CMK (cell line): ENCODE measurements at regions not wholly inside any gene's neighbourhood (a gene's known extent, or its start where the extent isn't known, plus 50 kb on each side); places are given as distances from the start of the nearest gene placed in this dataset.

ENCODE experiments used
- DNase-seq: peaks from one replicate; pipeline ENCODE4 v3.0.0-alpha.2; 2010; ENCODE audit warnings: low read depth

- no peak for DNase-seq
Observed at GRCh38 chr6:169887529-169888140, 136.2 kb downstream of the ERMARD start.

DNA sequence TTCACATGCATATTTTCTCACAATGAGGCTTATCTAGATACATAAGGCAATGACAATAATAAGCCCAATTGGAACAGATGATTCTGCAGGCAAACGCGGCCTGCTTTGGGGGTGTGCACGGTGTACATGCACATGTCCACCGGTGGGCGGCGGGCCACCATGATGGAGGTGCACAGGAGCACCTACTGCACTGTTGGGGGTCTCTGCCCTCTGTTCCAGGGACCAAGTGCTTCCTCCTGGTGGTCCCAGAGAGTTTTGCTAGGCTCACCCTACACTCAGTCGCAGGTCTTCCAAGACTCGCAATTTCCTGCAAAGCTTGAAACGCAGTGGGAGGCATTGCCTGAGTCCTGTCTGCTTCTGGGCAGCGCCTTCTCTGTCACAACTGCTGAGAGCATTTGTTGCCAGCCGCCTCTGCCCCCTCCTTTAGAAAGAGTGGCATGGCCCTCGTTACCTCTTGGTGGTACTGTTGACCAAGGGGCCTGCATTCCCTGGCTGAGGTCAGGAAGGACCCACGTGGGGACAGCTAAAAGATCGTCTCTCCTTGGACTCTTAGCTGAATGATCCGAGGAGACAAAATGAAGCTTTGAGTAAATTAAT, 135.3 kb downstream of the ERMARD start:
- DNase-seq = no peak

DNA sequence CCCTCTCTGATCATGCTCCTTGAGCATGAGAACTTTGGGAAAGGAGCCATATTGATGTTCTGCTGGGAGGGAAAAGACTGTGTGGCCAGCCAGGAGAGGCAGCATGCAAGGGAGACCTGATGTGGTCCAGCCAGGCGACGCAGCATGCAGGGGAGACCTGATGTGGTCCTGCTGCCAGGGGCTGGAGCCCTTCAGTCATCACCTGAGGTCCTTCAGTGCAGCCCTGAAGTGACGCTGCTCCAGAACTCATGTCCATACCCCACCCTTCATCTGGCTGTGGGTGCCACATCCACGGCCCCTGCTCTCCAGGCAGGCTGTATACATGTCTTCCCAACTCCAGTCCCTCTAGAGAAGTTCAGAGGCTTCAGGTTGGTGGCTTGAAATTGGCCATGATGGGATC, 134.4 kb downstream of the ERMARD start:
- no peak for DNase-seq

GRCh38 chr6:169885131-169885530, 133.7 kb downstream of the ERMARD start:
- no peak for DNase-seq

- DNase-seq = no peak
Observed at GRCh38 chr6:169884158-169884557, 132.7 kb downstream of the ERMARD start.

DNA sequence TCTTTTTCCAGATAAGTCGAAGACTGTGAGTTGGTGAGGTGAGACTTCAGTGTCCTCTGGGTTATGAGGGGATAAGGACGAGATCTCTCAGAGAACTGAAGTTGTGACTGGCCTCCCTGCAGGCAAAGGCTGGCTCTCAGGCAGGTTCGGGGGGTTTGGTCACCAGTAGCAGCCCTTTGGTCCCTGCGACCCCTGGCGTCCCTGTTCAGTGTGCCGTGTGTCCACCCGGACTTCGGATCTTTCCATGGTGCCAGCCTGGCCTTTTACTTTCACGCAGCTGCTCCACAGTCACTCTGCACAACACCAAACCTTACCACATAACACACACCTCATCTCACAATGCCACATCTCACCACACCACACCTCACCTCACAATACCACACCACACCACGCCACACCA, 131.9 kb downstream of the ERMARD start:
- DNase-seq = no peak

DNA sequence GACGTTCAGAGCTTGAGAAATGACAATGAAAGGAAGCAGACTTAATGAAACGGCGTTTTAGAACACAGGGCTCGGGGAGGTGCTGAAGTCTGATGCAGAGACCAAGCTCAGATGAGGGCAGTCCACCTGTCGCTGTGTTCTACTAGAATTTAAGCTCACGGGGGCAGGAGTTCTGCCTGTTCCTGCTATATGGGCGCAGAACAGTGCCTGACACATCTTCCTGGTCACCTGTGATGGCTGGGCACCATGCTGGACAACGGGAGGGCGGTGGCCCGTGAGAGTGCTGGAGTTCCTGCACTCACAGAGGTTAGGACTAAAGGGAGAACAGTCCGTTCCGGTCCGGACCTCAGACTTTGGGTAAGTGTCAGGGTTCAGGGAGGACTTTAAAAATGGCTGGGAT, 130.6 kb downstream of the ERMARD start:
- DNase-seq = no peak

- no peak for DNase-seq
Observed at GRCh38 chr6:169881398-169881797, 130.0 kb downstream of the ERMARD start.

GRCh38 chr6:169880516-169880915, 129.1 kb downstream of the ERMARD start:
- DNase-seq = no peak

DNA sequence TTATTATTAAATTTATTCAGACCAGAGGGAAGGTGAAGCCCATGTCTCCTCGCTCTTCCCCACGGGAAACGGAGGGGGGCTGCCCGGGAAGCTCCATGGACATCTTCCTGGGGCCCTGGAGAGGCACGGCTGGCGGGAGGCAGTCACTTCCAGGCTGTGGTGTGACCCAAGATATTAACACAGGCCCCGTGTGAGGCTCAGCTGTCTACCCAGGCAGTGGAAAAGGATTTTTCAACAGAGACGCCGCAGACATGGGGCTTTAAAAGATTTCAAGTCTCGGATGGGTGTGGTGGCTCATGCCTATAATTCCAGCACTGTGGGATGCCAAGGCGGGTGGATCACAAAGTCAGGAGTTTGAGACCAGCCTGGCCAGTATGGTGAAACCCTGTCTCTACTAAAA, 117.9 kb downstream of the ERMARD start:
- no peak for DNase-seq

- no peak for DNase-seq
Observed at GRCh38 chr6:169868458-169868857, 117.0 kb downstream of the ERMARD start.

GRCh38 chr6:169867751-169868191, 116.3 kb downstream of the ERMARD start:
- DNase-seq = no peak

DNA sequence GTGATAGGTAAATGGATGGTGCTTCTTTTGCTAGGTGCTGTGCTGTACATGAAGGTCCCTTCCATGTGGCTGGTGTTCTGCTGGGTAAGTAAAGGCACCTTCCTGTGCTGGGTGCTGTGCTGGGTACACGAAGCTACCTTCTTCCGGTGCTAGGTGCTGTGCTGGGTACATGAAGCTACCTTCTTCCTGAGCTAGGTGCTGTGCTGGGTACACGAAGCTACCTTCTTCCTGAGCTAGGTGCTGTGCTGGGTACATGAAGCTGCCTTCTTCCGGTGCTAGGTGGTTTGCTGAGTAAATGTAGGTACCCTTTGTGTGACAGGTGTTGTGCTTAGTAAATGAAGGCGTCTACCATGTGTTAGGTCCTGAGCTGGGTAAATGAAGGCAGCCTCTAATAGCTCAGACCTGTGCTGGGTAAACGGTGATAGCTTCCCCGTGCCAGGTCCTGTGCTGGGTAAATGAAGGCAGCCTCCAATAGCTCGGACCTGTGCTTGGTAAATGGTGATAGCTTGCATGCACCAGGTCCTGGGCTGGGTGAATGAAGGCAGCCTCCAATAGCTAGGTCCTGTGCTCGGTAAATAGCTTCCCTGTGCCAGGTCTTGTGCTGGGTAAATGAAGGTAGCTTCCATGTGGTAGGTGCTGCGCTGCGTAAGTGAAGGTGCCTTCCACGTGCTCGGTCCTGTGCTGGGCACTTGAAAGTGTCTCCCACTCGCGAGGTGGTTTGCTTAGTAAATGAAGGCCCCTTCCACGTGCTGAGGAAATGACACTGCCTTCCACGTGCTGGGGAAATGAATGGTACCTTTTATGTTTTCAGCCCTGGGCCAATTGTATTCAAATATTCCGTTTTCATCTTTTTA, 115.5 kb downstream of the ERMARD start:
- DNase-seq = no peak

DNA sequence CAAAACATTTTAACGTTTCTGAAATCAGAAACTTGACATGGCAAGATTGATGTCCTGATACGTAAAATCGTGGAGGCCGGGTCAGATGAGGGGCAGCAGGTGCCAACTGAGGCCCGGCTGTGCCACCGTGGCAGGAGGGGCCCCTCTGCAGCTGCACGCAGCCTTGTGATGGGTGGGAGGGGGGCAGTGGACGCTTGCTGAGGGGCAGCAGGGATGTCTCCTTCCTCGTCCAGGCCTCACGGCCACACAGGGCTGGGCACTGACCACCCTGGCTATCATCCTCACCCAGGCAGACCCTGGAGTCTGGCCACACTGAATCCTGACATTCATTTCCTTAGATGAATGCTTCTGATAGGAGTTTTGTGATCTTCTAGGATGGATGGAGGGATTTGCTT, 114.7 kb downstream of the ERMARD start:
- no peak for DNase-seq

DNA sequence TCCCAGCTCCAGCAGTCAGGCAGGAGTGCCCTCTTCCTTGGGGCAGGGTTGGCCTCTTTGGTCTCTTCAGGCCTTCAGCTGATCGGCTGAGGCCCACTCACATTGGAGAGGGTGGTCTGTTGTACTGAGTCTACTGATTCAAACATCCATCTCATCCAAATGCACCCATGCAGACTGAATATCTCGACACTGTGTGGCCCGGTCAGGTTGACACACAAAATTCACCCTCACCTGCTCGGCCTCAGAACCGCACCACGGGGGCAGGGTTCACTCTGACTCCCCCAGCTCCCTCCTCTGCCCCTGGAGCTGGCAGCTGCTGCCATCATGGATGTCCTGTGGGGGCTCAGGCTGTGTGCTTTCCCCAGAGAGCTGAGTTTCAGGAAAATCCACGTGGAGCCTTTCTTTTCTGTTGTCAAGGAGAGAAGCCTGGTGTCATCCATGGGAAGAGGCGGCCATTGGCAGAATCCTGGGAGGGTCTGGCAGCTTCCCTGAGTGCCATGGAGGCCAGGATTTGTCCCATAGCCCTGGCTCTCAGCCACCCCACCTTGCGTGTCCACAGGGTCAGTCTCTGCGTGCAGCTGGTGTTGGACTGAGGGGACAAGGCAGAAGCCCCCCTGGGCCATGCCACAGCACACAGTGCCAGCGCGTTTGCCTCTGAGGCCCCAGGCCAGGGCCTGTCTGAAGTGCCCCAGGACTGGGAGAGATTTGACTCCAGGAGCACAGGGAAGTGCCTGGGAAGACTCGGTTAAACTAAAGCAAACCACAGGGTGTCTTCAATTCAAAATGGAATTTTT, 114.1 kb downstream of the ERMARD start:
- no peak for DNase-seq

DNA sequence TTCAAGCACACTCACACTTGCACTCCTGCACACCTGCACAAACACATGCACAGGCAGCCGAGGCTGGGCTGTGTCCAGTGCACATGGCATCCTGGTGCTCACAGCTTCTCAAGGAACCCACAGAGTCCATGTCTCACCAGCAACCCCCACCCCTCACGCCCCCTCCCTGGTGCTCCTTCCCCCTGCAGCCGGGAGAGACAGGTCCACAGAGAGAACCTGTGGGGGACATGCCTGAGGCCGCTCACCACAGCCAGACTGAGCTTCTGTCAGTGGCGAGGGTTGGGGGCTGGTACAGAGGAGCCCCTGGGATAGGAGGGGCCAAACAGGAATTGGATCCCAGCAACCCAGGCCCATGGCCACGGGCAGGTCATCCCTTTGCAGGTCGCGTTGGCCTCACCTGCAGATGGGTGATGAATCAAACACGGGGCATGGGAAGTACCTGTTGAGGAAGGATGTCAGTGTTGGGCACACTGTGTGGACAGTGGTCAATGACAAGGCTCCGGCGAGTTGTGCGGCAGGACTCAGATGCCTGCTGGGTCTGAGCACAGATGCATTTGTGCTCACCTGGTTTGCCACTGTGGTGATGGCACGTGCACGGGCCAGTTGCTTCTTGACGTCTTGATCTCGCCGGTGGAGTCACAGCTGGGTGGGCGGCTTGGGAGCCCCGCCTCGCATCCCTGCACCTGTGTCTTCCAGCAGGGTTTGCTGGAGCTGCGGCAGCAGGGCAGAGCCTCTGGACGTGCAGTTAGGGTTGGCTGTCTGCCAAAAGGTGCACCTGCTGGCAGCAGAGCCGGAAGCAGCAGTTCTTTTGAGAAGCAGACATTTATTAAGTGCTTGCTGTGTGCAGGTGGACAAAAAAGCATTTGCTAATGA, 113.0 kb downstream of the ERMARD start:
- DNase-seq = no peak

GRCh38 chr6:169863710-169864109, 112.3 kb downstream of the ERMARD start:
- no peak for DNase-seq

DNA sequence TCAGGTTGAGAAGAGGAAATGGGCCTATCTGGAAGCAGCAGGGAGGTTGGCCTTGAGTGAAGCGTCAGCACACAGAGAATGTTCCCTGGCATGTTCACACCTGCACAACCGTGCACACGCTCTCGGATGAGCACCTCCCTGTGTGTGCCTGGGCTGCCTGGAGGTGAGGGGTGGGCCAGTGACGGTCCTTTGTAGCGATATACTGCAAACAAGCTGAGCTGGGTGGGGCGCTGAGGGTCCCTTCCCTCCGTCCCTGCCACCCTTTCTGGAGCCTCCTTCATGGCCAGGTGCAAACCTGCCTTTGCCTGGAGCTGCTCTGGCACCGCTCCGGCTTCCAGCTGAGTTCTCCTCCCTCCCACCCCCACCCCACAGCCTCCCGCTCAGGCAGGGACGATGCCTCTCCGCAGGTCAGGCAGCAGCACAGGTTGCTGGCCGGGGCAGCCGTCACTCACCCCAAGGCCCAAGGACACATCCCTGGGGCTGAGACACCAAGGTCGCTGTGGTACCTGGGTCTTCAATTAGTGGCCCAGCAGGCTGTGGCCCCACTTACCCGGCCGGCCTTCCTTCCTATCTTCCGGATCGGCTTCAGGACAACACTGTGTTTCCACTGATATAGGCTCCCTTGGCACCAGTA, 111.6 kb downstream of the ERMARD start:
- DNase-seq = no peak

GRCh38 chr6:169862043-169862891, 110.8 kb downstream of the ERMARD start:
- no peak for DNase-seq

GRCh38 chr6:169861431-169862042, 110.1 kb downstream of the ERMARD start:
- DNase-seq = no peak
